SHP77 treated with DMSO at 0.1 percent for 48 hours (cell line): ENCODE measurements at regions not wholly inside any gene's neighbourhood (a gene's known extent, or its start where the extent isn't known, plus 50 kb on each side); places are given as distances from the start of the nearest gene placed in this dataset.
"Not testable (repeated sequence)": the region's sequence is repeated elsewhere in the genome, so short reads cannot be mapped to it uniquely, and the experiment has no call there.

Experiments
- DNase-seq: peaks from one replicate; lab custom pipeline; 2025; lab: John Stamatoyannopoulos, UW

DNA sequence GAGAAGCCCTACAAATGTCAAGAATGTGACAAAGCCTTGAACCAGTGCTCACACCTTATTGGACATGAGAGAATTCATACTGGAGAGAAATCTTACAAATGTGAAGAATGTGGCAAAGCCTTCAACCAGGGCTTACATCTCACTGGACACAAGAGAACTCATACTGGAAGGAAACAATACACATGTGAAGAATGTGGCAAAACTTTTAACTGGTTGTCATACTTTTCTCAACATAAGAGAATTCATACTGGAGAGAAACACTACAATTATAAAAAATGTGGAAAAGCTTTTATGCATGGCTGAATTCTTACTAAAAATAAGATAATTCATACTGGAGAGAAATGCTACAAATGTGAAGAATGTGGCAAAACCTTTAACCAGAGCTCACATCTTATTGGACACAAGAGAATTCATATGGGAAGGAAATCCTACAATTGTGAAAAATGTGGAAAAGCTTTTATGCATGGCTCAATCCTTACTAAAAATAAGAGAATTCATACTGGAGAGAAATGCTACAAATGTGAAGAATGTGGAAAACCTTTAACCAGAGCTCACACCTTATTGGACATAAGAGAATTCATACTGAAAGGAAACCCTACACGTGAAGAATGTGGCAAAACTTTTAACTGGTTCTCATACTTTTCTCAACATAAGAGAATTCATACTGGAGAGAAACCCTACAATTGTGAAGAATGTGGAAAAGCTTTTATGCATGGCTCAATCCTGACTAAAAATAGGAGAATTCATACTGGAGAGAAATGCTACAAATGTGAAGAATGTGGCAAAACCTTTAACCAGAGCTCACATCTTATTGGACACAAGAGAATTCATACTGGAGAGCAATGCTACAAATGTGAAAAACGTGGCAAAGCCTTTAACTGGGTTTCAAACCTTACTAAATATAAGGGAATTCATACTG lies 350.6 kb upstream of the NUPR2 start:
- not testable (repeated sequence) for DNase-seq

GRCh38 chr7:56449762-56450161 lies 333.5 kb upstream of the NUPR2 start:
- DNase-seq, result no peak

- DNase-seq, result peak; percentile 79
These were observed 331.9 kb upstream of the NUPR2 start for GRCh38 chr7:56447864-56448693.

- not testable (repeated sequence) for DNase-seq
These were observed 304.3 kb upstream of the NUPR2 start for GRCh38 chr7:56420528-56420927.

GRCh38 chr7:56375173-56375572 lies 259.0 kb upstream of the NUPR2 start:
- DNase-seq, result no peak

DNA sequence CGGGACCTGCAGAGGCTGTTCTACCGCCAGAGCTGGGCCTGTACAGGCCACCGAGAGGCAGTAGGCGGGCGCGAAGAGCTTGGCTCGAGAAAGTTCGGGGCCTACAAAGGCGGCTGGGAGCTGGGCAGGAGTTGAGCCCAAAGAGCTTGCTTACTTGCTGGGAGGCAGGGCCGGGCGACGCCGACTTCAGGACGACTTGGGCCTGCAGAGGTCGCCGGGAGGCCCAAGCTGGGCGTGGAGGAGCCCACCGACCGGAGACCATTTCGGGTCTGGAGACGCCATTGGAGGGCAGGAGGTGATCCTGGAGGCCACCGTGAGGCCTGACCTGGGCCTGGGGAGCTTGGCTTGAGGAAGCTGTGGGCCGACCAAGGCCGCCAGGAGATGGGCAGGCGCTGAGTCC lies 258.4 kb upstream of the NUPR2 start:
- not testable (repeated sequence) for DNase-seq

DNA sequence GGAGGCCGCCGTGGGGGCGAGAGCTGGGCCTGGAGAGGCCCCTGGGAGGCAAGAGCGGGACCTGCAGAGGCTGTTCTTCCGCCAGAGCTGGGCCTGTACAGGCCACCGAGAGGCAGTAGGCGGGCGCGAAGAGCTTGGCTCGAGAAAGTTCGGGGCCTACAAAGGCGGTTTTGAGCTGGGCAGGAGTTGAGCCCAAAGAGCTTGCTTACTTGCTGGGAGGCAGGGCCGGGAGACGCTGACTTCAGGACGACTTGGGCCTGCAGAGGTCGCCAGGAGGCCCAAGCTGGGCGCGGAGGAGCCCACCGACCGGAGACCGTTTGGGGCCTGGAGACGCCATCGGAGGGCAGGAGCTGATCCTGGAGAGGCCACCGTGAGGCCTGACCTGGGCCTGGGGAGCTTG lies 257.1 kb upstream of the NUPR2 start:
- DNase-seq, result not testable (repeated sequence)

- DNase-seq, result not testable (repeated sequence)
These were observed 255.6 kb upstream of the NUPR2 start for GRCh38 chr7:56371792-56372191.

DNA sequence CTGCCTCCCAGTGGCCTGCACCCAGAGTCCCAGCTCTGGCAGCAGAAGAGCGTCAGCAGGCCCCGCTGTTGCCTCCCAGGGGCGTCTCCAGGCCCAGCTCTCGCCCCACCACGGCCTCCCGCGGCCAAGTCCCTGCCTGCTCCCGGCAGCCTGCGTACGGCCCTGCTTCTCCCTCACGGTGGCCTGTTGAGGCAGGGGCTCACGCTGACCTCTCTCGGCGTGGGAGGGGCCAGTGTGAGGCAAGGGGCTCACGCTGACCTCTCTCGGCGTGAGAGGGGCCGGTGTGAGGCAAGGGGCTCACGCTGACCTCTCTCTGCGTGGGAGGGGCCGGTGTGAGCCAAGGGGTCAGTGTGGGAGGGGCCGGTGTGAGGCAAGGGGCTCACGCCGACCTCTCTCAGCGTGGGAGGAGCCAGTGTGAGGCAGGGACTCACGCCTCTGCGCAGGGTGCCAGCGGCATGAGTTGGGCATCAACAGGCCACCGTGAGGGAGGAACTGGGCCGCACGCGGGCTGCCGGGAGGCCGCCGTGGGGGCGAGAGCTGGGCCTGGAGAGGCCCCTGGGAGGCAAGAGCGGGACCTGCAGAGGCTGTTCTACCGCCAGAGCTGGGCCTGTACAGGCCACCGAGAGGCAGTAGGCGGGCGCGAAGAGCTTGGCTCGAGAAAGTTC lies 254.1 kb upstream of the NUPR2 start:
- not testable (repeated sequence) for DNase-seq

GRCh38 chr7:56367914-56368313 lies 251.7 kb upstream of the NUPR2 start:
- not testable (repeated sequence) for DNase-seq

DNA sequence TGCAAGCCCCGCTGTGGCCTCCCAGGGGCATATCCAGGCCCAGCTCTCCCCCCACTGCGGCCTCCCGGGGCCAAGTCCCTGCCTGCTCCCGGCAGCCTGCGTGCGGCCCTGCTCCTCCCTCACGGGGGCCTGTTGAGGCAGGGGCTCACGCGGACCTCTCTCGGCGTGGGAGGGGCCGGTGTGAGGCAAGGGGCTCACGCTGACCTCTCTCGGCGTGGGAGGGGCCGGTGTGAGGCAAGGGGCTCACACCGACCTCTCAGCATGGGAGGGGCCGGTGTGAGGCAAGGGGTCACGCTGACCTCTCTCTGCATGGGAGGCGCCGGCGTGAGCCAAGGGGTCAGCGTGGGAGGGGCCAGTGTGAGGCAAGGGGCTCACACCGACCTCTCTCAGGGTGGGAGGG lies 251.2 kb upstream of the NUPR2 start:
- not testable (repeated sequence) for DNase-seq

DNA sequence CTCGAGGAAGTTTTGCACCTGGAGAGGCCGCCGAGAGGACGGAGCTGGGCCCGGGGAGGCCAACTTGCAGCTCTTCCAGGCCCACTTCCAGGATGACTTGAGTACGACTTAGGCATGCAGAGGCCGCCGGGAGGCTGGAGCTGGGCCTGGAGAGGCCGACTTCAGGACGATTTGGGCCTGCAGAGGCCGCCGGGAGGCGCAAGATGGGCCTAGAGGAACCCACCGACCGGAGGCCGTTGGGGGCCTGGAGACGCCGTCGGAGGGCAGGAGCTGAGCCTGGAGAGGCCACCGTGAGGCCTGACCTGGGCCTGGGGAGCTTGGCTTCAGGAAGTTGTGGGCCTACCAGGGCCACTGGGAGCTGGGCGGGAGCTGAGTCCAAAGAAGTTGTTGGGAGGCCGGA lies 250.5 kb upstream of the NUPR2 start:
- DNase-seq, result not testable (repeated sequence)

- DNase-seq, result not testable (repeated sequence)
These were observed 236.4 kb upstream of the NUPR2 start for GRCh38 chr7:56352576-56352975.

DNA sequence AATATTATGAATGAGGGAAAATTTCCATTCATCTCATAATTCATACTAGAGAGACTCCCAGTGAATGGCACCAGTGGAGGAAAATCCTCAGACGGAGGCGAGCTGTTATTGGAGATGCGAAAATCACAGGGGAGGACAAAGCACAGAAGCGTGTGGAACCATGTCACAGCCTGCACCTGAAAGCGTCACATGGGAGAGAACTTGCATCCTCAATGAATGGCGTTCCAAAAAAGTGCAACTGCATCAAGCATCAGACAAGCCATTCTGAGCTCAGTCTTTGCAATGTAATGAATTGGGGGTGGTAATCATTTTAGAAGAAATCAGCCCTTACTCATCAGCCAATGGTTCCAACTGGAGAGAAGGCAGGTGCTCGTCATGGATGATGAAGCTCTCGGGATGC lies 235.0 kb upstream of the NUPR2 start:
- not testable (repeated sequence) for DNase-seq

DNA sequence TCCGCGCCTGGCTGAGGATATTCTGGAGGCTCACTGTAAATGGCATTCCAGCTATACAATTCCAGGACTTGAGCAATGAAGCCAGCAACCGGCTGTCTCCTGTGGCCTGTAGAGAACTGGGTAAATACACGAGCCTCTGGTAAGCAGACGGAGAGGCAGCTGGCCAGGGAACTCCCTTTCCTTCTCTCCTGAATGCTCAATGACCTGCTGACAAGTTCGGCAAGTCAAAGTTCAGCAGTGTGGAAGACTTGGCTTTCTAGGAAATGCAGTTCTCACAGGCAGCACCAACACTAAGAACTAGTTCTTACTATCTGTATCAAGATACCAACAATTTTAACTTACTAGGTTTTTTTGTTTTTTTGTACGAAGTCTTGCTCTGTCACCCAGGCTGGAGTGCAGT lies 232.1 kb upstream of the NUPR2 start:
- DNase-seq, result not testable (repeated sequence)

DNA sequence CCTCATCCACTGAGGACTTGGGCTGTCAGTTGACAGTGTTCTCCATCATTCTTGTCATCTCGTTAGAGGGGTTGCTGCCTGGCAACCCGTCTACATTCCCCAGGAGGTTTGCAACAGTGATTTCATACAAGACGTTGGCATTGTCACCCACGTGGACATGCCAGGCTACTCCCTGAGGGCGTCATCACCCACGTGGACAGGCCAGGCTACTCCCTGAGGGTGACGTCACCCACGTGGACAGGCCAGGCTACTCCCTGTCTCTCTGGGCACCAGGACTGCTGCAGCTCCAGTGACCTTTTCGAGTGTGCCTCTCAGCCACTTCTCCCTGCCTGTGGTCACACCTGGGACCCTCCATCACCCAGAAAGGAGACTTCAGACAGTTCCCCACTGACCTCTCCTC lies 212.1 kb upstream of the NUPR2 start:
- not testable (repeated sequence) for DNase-seq

GRCh38 chr7:56290548-56290947 lies 174.3 kb upstream of the NUPR2 start:
- DNase-seq, result no peak

- DNase-seq, result no peak
These were observed 171.4 kb upstream of the NUPR2 start for GRCh38 chr7:56287429-56288138.

DNA sequence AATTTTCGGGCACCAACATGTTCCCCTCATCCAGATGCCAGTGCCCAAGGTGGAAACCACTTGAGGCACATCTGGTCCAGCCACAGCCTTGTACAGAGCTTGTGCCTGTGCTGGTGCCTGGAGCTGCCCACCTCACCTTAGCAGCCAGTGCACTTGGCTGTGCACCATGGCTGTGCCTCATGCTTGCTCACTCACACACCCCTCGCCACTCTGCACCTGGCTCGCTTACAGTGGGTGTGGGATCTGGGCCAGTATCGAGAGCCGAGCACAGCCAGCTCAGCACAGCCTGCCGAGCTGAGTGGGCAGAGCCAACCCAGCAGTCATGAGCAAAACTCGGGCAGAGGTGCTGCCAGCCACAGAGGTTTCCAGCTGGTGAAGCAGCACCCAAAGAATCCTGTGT lies 139.9 kb upstream of the NUPR2 start:
- no peak for DNase-seq

DNA sequence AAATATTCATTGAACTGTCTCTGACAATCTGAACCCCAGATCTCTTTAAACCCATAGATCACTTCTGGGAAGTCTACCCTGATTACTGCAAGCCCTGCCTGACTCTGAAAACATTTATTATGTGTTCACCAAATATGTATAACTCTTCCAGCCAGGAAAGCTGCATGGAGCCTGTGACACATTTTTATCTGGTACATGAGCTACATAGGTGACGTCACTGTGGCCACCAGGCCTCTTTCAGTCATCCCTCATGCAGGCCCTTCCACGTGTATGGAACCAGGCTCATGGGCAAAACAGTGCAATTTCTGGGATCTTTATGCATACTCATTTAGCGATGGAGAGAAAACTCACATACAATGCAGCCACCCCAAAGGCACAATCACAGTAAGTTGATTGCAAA lies 133.9 kb upstream of the NUPR2 start:
- DNase-seq, result no peak

GRCh38 chr7:56229631-56230030 lies 113.4 kb upstream of the NUPR2 start:
- no peak for DNase-seq

DNA sequence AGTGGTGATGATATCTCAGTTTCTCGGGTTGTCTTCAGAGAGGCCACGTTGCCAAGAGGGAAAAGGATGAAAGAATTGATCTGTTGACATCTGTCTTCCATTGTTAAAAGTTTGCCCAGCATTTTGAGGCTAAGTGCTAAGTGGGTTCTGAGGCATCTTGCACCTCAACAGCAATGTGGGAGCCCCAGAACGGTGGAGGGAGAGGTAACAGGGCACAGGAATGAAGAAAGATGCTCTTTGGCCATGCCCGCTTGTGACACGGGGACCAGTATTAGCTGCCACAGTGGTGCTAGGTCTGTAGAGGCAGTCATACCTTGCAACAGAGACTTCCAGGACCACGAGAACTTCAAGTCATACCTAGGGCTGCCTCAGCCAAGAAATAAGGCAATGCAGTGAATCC lies 106.6 kb upstream of the NUPR2 start:
- DNase-seq, result no peak
